GM19351 (cell line): ENCODE measurements at regions not wholly inside any gene's neighbourhood (a gene's known extent, or its start where the extent isn't known, plus 50 kb on each side); places are given as distances from the start of the nearest gene placed in this dataset.
"Not testable (repeated sequence)": the region's sequence is repeated elsewhere in the genome, so short reads cannot be mapped to it uniquely, and the experiment has no call there.

Experiments used
- ATAC-seq: cut with Tn5 transposase; IDR thresholded peaks from one replicate; pipeline ENCODE4 v1.9.1; 2021; ENCODE audit warnings: mild to moderate bottlenecking, moderate library complexity; ENCODE audit not compliant: unreplicated experiment

DNA sequence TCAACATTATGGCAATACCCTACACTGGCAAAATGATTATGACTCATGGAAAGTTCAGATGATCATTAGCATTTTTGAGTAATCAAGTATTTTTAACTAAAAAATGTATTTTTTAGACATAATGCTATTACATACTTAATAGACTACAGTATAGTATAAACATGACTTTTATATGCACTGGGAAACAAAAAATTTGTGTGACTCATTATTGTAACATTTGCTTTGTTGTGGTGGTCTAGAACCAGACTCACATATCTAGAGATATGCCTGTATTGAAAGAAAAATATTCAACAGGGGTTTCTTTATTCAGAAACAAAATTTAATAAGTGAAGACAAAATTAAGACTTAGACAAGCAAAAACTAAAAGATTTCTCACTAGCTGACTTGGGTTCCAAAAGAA, 385.3 kb upstream of the RIOK2 start:
- ATAC-seq = no peak

GRCh38 chr5:97570242-97570641, 387.2 kb upstream of the RIOK2 start:
- ATAC-seq = no peak

DNA sequence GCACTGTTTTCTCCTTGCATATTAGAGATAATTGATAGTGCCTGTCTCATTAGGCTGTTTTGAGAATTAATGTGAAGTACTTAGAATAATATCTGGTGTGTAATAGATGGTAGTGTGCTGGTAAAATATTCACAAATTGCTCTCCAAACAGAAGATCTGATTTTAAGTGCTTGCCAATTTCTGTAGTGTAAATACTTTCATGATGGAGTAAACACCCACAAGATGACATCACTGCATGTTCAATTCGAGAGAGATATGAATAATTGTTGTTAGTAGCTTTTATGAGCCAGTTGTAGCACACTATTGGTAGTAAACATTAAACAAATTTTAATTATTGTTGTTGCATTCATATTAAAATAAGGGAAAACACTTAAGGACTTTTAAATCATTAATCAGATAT, 392.3 kb upstream of the RIOK2 start:
- no peak for ATAC-seq

GRCh38 chr5:97576956-97577355, 393.9 kb upstream of the RIOK2 start:
- ATAC-seq = no peak

DNA sequence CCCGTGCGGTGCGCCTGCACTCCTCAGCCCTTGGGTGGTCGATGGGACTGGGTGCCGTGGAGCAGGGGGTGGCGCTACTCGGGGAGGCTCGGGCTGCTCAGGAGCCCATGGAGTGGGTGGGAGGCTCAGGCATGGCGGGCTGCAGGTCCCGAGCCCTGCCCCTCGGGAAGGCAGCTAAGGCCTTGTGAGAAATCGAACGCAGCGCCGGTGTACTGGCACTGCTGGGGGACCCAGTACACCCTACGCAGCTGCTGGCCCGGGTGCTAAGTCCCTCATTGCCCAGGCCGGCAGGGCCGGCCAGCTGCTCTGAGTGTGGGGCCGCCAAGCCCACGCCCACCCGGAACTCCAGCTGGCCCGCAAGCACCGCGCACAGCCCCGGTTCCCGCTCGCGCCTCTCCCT, 396.9 kb upstream of the RIOK2 start:
- ATAC-seq = not testable (repeated sequence)

DNA sequence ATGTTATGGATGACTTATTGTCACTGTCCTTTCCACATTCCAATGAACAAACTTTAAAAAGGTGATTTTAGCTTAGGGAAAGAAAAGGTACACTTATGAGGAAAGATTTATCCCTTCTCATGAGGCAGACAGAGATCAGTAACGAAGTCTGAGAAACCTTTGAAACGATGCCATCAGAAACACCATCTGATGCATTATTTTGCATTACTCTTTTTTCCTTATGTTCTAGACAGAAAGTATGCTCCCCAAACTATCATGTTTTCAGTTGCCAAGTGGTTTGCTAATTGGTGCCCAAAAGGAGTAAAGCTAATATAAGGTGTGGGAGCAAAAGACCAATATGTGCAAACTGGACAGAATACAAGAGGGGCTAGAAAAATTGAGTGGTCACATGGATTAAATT, 397.7 kb upstream of the RIOK2 start:
- no peak for ATAC-seq

- ATAC-seq = no peak
Measured at GRCh38 chr5:97591781-97592180, 408.7 kb upstream of the RIOK2 start.

DNA sequence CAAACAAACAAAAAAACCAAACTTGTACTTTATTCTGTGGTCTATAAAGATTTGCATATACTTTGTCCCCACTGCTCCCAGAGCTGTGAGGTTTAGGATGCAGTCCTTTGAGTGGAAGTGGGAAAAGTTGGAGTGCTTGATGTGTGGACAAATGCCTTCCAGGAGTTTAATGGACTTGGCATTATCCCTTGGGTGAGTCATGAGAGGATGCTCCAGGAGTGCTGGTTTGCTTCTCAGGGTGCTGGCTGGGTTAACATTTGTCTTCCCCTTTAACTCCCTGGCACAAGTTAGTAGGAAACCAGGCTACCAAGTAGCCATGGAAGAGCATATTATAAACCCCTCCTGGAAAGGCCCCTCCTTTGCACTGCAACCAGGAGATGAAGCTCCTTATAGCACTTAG, 417.4 kb upstream of the RIOK2 start:
- no peak for ATAC-seq

- ATAC-seq = no peak
Measured at GRCh38 chr5:97601651-97602050, 418.6 kb upstream of the RIOK2 start.

- no peak for ATAC-seq
Measured at GRCh38 chr5:97606531-97606930, 423.5 kb upstream of the RIOK2 start.

GRCh38 chr5:97608501-97608900, 425.5 kb upstream of the RIOK2 start:
- ATAC-seq = no peak

DNA sequence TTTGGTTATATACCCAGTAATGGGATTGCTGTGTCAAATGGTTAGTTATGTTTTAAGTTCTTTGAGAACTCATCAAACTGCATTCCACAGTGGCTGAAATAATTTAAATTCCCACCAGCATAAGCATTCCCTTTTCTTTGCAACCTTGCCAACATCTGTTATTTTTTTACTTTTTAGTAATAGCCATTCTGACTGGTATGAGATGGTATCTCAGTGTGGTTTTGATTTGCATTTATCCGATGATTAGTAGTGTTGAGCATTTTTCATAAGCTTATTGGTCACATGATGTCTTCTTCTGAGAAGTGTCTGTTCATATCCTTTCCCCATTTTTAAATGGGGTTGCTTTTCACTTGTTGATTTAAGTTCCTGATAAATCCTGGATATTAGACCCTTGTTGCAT, 435.7 kb upstream of the RIOK2 start:
- ATAC-seq = no peak

GRCh38 chr5:97623441-97623840, 440.4 kb upstream of the RIOK2 start:
- no peak for ATAC-seq

- ATAC-seq = no peak
Measured at GRCh38 chr5:97624886-97625285, 441.8 kb upstream of the RIOK2 start.

DNA sequence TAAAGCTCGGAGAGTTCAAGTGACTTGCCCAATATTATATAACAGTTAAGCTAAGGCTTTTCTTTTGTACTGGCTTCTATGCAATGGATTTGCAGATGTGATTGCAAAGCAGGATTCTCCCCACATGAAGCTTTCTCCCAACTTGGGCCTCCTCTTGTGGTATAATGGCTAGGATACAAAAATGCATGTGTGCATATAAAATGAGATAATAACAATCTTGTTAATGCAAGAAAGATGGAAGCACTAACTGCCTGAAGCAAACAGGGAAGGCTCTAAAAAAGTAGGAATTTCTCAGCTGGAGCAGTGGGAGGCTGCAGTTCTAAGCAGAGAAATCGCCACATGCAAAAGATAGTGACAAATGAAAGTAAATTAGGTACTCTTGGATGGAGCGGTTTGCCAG, 444.2 kb upstream of the RIOK2 start:
- no peak for ATAC-seq

GRCh38 chr5:97628031-97628430, 445.0 kb upstream of the RIOK2 start:
- no peak for ATAC-seq

- ATAC-seq = no peak
Measured at GRCh38 chr5:97628807-97629206, 445.8 kb upstream of the RIOK2 start.

DNA sequence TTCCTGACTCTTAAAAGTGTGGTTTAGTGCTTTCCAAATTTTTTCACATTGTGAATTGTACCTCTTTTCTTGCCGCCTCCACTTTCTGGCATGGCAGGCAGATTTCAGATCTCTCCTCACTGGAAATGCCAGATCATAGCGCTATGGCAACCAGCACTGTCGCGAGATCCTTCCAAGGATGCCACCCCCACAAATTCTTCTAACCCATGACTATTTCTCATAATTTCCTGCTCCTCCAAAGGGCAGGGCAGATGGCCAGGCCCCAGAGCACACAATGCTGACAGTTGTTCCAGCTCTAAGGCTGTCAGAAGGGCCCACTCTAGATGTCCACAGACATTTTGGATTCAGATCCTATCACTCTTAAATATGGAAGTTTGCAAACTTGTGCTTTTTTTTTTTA, 446.2 kb upstream of the RIOK2 start:
- ATAC-seq = no peak

DNA sequence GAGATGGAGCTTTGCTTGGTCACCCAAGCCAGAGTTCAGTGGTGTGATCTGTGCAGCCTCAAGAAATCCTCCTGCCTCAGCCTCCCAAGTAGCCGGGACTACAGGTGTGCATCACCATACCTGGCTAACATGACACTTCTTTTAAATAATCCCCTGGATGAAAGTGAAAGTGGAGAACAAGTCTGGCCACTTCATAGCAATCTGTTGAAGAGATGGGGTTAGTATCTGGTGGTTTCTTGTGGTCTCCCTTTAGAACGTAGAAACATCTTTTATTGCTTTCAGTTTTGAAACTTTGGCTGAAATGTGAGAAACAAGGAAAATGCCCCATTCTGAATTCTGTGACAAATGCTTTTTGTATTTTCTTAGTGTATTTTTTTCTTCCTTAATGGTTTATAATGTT, 452.5 kb upstream of the RIOK2 start:
- ATAC-seq = peak; percentile 71

- ATAC-seq = no peak
Measured at GRCh38 chr5:97636766-97637165, 453.7 kb upstream of the RIOK2 start.

- ATAC-seq = no peak
Measured at GRCh38 chr5:97641081-97641480, 458.0 kb upstream of the RIOK2 start.

DNA sequence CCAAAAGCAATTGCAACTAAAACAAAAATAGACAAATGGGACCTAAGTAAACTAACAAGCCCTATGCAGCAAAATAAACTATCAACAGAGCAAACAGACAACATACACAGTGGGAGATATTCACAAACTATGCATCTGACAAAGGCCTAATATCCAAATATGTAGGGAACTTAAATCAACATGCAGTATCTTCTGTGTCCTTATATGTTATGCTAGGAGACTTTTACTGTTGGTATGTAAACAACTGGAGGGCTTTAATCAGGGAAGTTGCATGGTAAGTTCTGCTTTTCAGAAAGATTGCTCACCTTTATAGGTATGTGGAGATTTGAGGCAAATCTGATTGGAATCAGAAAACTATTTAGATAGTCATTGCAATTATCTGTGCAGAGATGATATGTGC, 461.2 kb upstream of the RIOK2 start:
- no peak for ATAC-seq

GRCh38 chr5:97644896-97645295, 461.8 kb upstream of the RIOK2 start:
- ATAC-seq = no peak

GRCh38 chr5:97657239-97657638, 474.2 kb upstream of the RIOK2 start:
- ATAC-seq = no peak
